A549 (cell line): ENCODE measurements at regions not wholly inside any gene's neighbourhood (a gene's known extent, or its start where the extent isn't known, plus 50 kb on each side); places are given as distances from the start of the nearest gene placed in this dataset.

ENCODE experiments used
- CEBPB ChIP-seq, 2 experiments: fragments of >200 bp in 1 of 2; sonication (Bioruptor Twin) in 1 of 2; formaldehyde crosslinking in 1 of 2; IDR thresholded peaks; 2 replicates each; pipeline ENCODE4 v1.6.1; 2012 to 2016
- CTCF ChIP-seq: fragments of >200 bp; sonication (Bioruptor Twin); formaldehyde crosslinking; IDR thresholded peaks from 3 replicates; pipeline ENCODE4 v1.5.1; 2016
- EHMT2 ChIP-seq: fragments of 200-600 bp; sonication (generic); IDR thresholded peaks from 2 replicates; pipeline ENCODE4 v1.6.1; 2016; ENCODE audit warnings: antibody characterized with exemption, low read depth, mild to moderate bottlenecking, moderate library complexity
- REST ChIP-seq: fragments of 200-600 bp; sonication (generic); IDR thresholded peaks from 2 replicates; pipeline ENCODE4 v1.6.1; 2016; ENCODE audit warnings: antibody characterized with exemption, mild to moderate bottlenecking, moderate library complexity
- ZNF302 ChIP-seq: fragments of 250-450 bp; sonication (Bioruptor Pico); IDR thresholded peaks from 2 replicates; pipeline ENCODE4 v1.9.0; 2021; ENCODE audit warnings: inconsistent platforms, mild to moderate bottlenecking, moderate library complexity

GRCh38 chr12:91655966-91656365 lies 473.3 kb upstream of the DCN start:
- TF ChIP-seq CEBPB (IDR thresholded peaks at IDR 0.05), result no peak
- TF ChIP-seq EHMT2, result no peak
- no peak for TF ChIP-seq CTCF
- no peak for TF ChIP-seq ZNF302
- no peak for TF ChIP-seq REST
